Lower leg skin (tissue), 4 donors: ENCODE measurements at regions not wholly inside any gene's neighbourhood (a gene's known extent, or its start where the extent isn't known, plus 50 kb on each side); places are given as distances from the start of the nearest gene placed in this dataset.

Experiments used
- DNase-seq, 2 donors: peaks; one replicate each; pipeline ENCODE4 v3.0.0-alpha.2; 2019; ENCODE audit warnings: low spot score in 2 of 2
- H3K4me3 ChIP-seq: fragments of 200-600 bp; sonication (generic); 2 replicates; pipeline ENCODE4 v1.5.1; 2017; ENCODE audit warnings: mild to moderate bottlenecking, low read depth; ENCODE audit not compliant: poor library complexity, severe bottlenecking
- CTCF ChIP-seq, 3 donors: fragments of 450-650 bp; IDR thresholded peaks; one replicate each; pipeline ENCODE4 v1.5.1; 2016; ENCODE audit warnings: antibody characterized with exemption in 3 of 3, mild to moderate bottlenecking in 3 of 3, moderate library complexity in 2 of 3
- POLR2A ChIP-seq, 2 donors: fragments of 450-650 bp; IDR thresholded peaks; one replicate each; pipeline ENCODE4 v1.6.1; 2016 to 2017; ENCODE audit warnings: antibody characterized with exemption in 2 of 2, mild to moderate bottlenecking in 1 of 2, moderate library complexity in 1 of 2
- WGBS, 2 donors: methylation state at CpG; one replicate each; pipeline ENCODE4 v1.1.5; 2018; 5-methylcytosine and 5-hydroxymethylcytosine counted together
- intact Hi-C: fragments of 100-400 bp; cut with DNase I; formaldehyde crosslinking; loops from one replicate; pipeline ENCODE4 v1.15.0; 2023; ENCODE audit warnings: low total_unique reads

GRCh38 chr3:197444793-197445379 lies 110.9 kb downstream of the BDH1 start:
- no peak for DNase-seq
- no peak for TF ChIP-seq CTCF (IDR thresholded peaks at IDR 0.05)
- TF ChIP-seq POLR2A (IDR thresholded peaks at IDR 0.05): no peak
- intact Hi-C loops: no loop called here
- WGBS, 2 donors: 89 to 91% methylated on average over 14 of the region's 14 CpGs
- no peak overlapping the region for H3K4me3 ChIP-seq

GRCh38 chr3:197443506-197443905 lies 112.3 kb downstream of the BDH1 start:
- WGBS, 2 donors: 93 to 96% methylated on average over 8 of the region's 8 CpGs
- intact Hi-C loops: no loop called here
- TF ChIP-seq CTCF (IDR thresholded peaks at IDR 0.05) (no peak), POLR2A (IDR thresholded peaks at IDR 0.05) (no peak)

GRCh38 chr3:197440717-197441303 lies 115.0 kb downstream of the BDH1 start:
- WGBS, 2 donors: 95% methylated on average over 7 of the region's 7 CpGs
- no peak for TF ChIP-seq POLR2A (IDR thresholded peaks at IDR 0.05)
- no peak for TF ChIP-seq CTCF (IDR thresholded peaks at IDR 0.05)
- intact Hi-C loops: no loop called here
- H3K4me3 ChIP-seq: no peak overlapping the region
- no peak for DNase-seq

More at GRCh38 chr3:197443506-197443905, 112.3 kb downstream of the BDH1 start:
- H3K4me3 ChIP-seq: no peak overlapping the region
- DNase-seq: no peak

GRCh38 chr3:197438906-197439305 lies 116.9 kb downstream of the BDH1 start:
- TF ChIP-seq POLR2A (IDR thresholded peaks at IDR 0.05) (no peak), CTCF (IDR thresholded peaks at IDR 0.05) (no peak)
- WGBS, 2 donors: 96 to 100% methylated on average over 3 of the region's 3 CpGs
- no peak for DNase-seq
- H3K4me3 ChIP-seq: no peak overlapping the region
- intact Hi-C loops: no loop called here

- DNase-seq: no peak
- intact Hi-C loops: no loop called here
- 70 to 79% methylated on average over 3 of the region's 3 CpGs for WGBS, 2 donors
- no peak overlapping the region for H3K4me3 ChIP-seq
- TF ChIP-seq POLR2A (IDR thresholded peaks at IDR 0.05) (no peak), CTCF (IDR thresholded peaks at IDR 0.05) (no peak)
Measured at GRCh38 chr3:197435426-197435825, 120.3 kb downstream of the BDH1 start.

GRCh38 chr3:197434830-197435229 lies 120.9 kb downstream of the BDH1 start:
- TF ChIP-seq POLR2A (IDR thresholded peaks at IDR 0.05) (no peak), CTCF (IDR thresholded peaks at IDR 0.05) (no peak)
- DNase-seq: no peak
- 86 to 91% methylated on average over 7 of the region's 7 CpGs for WGBS, 2 donors
- H3K4me3 ChIP-seq: no peak overlapping the region
- intact Hi-C loops: no loop called here
